T-cell (primary cell): ENCODE measurements at regions not wholly inside any gene's neighbourhood (a gene's known extent, or its start where the extent isn't known, plus 50 kb on each side); places are given as distances from the start of the nearest gene placed in this dataset.

Source experiments
- ATAC-seq, 4 experiments: fragments of 200-7000 bp in 3 of 4; fragments of 150-1000 bp in 1 of 4; cut with Tn5 transposase; replicated peaks in 1 of 4; 1 replicate in 3 of 4; 2 replicates in 1 of 4; pipeline ENCODE4 v1.10.0; 2021; ENCODE audit warnings: moderate library complexity in 3 of 4, mild to moderate bottlenecking in 2 of 4, moderate number of reproducible peaks in 1 of 4
- CTCF ChIA-PET, 2 donors: fragments of 300-600 bp; sonication (Branson Sonifier 250); formaldehyde crosslinking; loops; one replicate each; lab custom pipeline; 2022; ENCODE audit warnings: antibody characterized with exemption in 2 of 2; lab: Charles Lee
- POLR2A ChIA-PET, 2 donors: fragments of 300-600 bp; sonication (Branson Sonifier 250); formaldehyde crosslinking; loops; one replicate each; lab custom pipeline; 2022; ENCODE audit warnings: antibody characterized with exemption in 2 of 2; lab: Charles Lee
- DNase-seq, 35 experiments: peaks; one replicate each; pipeline versions ENCODE4 v3.0.0 to v3.0.0-alpha.2; 2013 to 2023
- H3K27ac ChIP-seq: one replicate; pipeline ENCODE4 v1.5.1; 2013; ENCODE audit warnings: low read length
- H3K27me3 ChIP-seq, 2 experiments: replicated peaks in 1 of 2; 1 replicate in 1 of 2; 2 replicates in 1 of 2; pipeline versions ENCODE4 v1.6.1 to v1.7.0; 2013; ENCODE audit warnings: low read length in 1 of 2, mixed read lengths in 1 of 2; ENCODE audit not compliant: control insufficient read depth in 2 of 2, insufficient read depth in 2 of 2; ENCODE audit errors: extremely low read depth in 1 of 2
- H3K36me3 ChIP-seq, 2 donors: 1 replicate in 1 of 2; 2 replicates in 1 of 2; pipeline versions ENCODE4 v1.6.1 to v1.7.0; 2013; ENCODE audit warnings: low read length in 1 of 2; ENCODE audit not compliant: control insufficient read depth in 2 of 2, insufficient read depth in 1 of 2; ENCODE audit errors: extremely low read depth in 1 of 2
- H3K4me1 ChIP-seq, 2 experiments: 1 replicate in 1 of 2; 2 replicates in 1 of 2; pipeline versions ENCODE4 v1.6.1 to v1.7.0; 2013; ENCODE audit warnings: low read length in 2 of 2, mixed read lengths in 1 of 2; ENCODE audit not compliant: insufficient read depth in 2 of 2, control insufficient read depth in 1 of 2; ENCODE audit errors: extremely low read depth in 1 of 2
- H3K4me3 ChIP-seq, 2 donors: 1 replicate in 1 of 2; 2 replicates in 1 of 2; pipeline versions ENCODE4 v1.5.1 to v1.7.0; 2013; ENCODE audit warnings: mild to moderate bottlenecking in 2 of 2, low read length in 1 of 2, moderate library complexity in 1 of 2; ENCODE audit not compliant: control insufficient read depth in 1 of 2; ENCODE audit errors: extremely low read depth in 1 of 2
- H3K9me3 ChIP-seq: 2 replicates; pipeline ENCODE4 v1.7.0; 2013
- H3K27ac Mint-ChIP-seq, 2 donors: one replicate each; pipeline ENCODE4 v1.8.0; 2020 to 2021; ENCODE audit warnings: mild to moderate bottlenecking in 2 of 2, mixed read lengths in 2 of 2
- H3K27me3 Mint-ChIP-seq, 2 donors: one replicate each; pipeline ENCODE4 v1.8.0; 2021 to 2022; ENCODE audit warnings: mixed read lengths in 2 of 2
- H3K36me3 Mint-ChIP-seq: one replicate; pipeline ENCODE4 v1.8.0; 2021; ENCODE audit warnings: mixed read lengths
- H3K4me1 Mint-ChIP-seq, 3 donors: one replicate each; pipeline ENCODE4 v1.8.0; 2020 to 2022; ENCODE audit warnings: mixed read lengths in 3 of 3, mild to moderate bottlenecking in 1 of 3
- H3K4me3 Mint-ChIP-seq, 3 donors: one replicate each; pipeline ENCODE4 v1.8.0; 2020 to 2022; ENCODE audit warnings: mild to moderate bottlenecking in 3 of 3, mixed read lengths in 3 of 3, moderate library complexity in 3 of 3
- H3K9me3 Mint-ChIP-seq, 3 donors: one replicate each; pipeline ENCODE4 v1.8.0; 2020 to 2022; ENCODE audit warnings: mixed read lengths in 3 of 3
- WGBS: methylation state at CpG from one replicate; pipeline ENCODE4 v1.1.5; 2013; ENCODE audit warnings: missing lambda C conversion rate; ENCODE audit not compliant: insufficient coverage; 5-methylcytosine and 5-hydroxymethylcytosine counted together

DNA sequence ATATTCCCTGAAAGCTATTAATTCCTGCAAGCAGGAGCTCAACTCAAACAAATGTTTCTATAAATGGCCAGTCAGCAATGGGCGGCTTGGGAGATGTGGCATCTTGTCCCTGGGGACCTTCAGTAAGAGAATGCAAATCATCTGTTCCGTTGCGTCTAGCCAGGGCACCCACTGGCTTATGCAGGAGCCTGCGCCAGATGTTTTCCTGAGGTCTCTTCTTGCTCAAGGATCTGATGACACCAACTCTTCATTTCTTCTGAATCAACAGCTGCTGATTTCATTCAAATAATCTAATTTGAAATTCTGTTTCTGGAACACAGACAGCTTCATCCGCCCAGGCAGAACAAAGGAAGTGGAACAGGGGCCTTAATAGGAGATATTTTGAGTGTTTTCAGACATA lies 70.0 kb upstream of the AJAP1 start:
- WGBS = 97% methylated on average over 4 of the region's 5 CpGs
- Mint-ChIP-seq H3K4me3 (no peak overlapping the region), H3K4me1 (no peaks in the 10 kb centered on the region), H3K9me3 (no peaks in the 10 kb centered on the region), H3K36me3 (no peaks in the 10 kb centered on the region), H3K27ac (no peak overlapping the region), H3K27me3 (peaks cover 46 to 54% of the 10 kb centered on the region in 2 donors)
- DNase-seq (no peak), ATAC-seq (no peak)
- no peaks in the 10 kb centered on the region for H3K36me3 ChIP-seq
- H3K27me3 ChIP-seq = peaks cover 0 to 28% of the 10 kb centered on the region in 2 experiments
- ChIA-PET POLR2A (no interaction called here), CTCF (no interaction called here)
- H3K9me3 ChIP-seq = no peaks in the 10 kb centered on the region
- H3K27ac ChIP-seq = no peak overlapping the region
- H3K4me3 ChIP-seq = no peak overlapping the region
- H3K4me1 ChIP-seq = no peaks in the 10 kb centered on the region

DNA sequence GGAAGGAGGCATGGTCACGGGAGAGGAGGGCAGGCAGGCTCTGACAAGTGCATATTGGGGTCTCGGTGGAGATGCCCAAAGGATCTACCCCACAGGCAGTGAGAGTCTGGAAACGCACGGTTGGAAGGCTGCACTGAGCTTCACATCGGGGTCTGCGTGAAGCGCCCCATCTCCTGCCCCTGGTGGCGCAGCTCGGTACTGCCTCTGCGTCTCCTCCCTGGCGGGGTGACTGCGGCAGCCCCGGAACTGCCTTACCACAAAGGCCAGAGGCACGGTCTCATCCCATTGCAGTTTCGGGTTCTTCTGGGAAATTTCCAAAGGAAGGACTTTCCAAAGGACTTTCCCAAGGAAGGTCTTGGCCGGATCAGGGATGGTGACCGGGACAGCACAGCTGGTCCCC lies 69.2 kb upstream of the AJAP1 start:
- H3K36me3 ChIP-seq = no peaks in the 10 kb centered on the region
- WGBS = 10% methylated on average over 14 of the region's 17 CpGs
- H3K9me3 ChIP-seq = no peaks in the 10 kb centered on the region
- no peak overlapping the region for H3K4me3 ChIP-seq
- H3K36me3 Mint-ChIP-seq = no peaks in the 10 kb centered on the region
- DNase-seq (peak in 22 of 35 experiments; percentile 6 to 39 (median 20)), ATAC-seq (peak in 1 of 4 experiments; percentile 43)
- no peaks in the 10 kb centered on the region for H3K9me3 Mint-ChIP-seq
- POLR2A ChIA-PET = no interaction called here
- no peak overlapping the region for H3K27ac Mint-ChIP-seq
- CTCF ChIA-PET = no interaction called here
- H3K27me3 Mint-ChIP-seq = peaks cover 47 to 48% of the 10 kb centered on the region in 2 donors
- H3K4me3 Mint-ChIP-seq = no peak overlapping the region
- H3K4me1 Mint-ChIP-seq = no peaks in the 10 kb centered on the region
- H3K27ac ChIP-seq = no peak overlapping the region
- no peaks in the 10 kb centered on the region for H3K4me1 ChIP-seq
- peaks cover 0 to 28% of the 10 kb centered on the region in 2 experiments for H3K27me3 ChIP-seq

DNA sequence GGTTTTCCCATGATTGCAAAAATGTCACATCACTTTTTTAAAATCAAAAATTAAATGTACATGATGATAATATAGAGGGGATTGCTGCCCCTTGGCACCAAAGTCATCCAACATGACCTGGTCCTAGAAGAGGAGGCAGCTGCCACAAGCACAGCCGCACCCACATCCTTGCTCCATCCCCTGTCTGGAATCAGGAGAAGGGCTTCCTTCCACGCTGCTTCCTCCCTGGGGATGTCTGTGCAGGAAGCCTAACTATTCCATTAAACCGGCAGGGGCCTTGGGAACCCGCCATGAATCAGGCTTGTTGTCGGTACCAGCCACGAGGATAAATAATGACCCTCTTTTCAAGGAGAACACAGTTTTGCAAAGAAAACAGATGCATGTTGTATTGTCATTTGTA lies 68.7 kb upstream of the AJAP1 start:
- Histone ChIP-seq H3K27me3 (peaks cover 0 to 28% of the 10 kb centered on the region in 2 experiments), H3K4me3 (no peak overlapping the region), H3K27ac (no peak overlapping the region), H3K36me3 (no peaks in the 10 kb centered on the region), H3K4me1 (no peaks in the 10 kb centered on the region), H3K9me3 (no peaks in the 10 kb centered on the region)
- no peak overlapping the region for H3K27ac Mint-ChIP-seq
- no peak overlapping the region for H3K4me3 Mint-ChIP-seq
- POLR2A ChIA-PET = no interaction called here
- DNase-seq = no peak
- H3K27me3 Mint-ChIP-seq = peaks cover 44 to 45% of the 10 kb centered on the region in 2 donors
- CTCF ChIA-PET = no interaction called here
- 39% methylated on average over 5 of the region's 6 CpGs for WGBS
- H3K9me3 Mint-ChIP-seq = no peaks in the 10 kb centered on the region
- no peak for ATAC-seq
- H3K36me3 Mint-ChIP-seq = no peaks in the 10 kb centered on the region
- H3K4me1 Mint-ChIP-seq = no peaks in the 10 kb centered on the region

DNA sequence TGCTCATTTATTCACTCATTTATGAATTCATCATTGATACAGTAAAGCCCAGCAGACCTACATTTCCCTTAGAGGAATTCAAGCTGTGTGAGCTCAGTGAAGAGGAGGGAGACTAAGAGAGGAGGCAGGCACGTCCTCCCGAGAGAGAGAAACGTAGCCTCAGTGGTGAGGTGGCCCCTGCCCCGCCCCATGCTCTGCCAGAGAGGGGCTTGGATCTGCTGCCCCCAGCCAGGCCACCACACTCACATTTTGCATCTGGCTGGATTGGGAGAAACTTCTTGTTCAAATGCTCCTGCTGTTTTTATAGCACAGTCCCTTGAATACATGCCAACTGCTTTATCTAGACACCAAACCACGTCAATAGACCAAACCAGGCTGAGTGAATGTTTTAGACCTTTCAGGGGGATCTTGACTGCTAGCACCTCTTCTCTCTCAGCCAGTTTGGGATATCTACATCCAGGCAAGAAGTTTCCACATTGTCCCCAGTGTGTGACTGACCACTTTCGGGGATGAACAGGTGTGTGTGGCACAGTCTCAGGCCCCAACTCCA lies 67.7 kb upstream of the AJAP1 start:
- ChIA-PET CTCF (no interaction called here), POLR2A (interaction anchor here in 1 of 2 donors (0.6 kb wide), 1 partner anchor 53 kb away, joined by 6 read pairs; no protein-coding TSS in a partner anchor)
- Mint-ChIP-seq H3K9me3 (no peaks in the 10 kb centered on the region), H3K4me3 (no peak overlapping the region), H3K4me1 (no peaks in the 10 kb centered on the region), H3K27ac (no peak overlapping the region), H3K27me3 (peaks cover 36 to 45% of the 10 kb centered on the region in 2 donors), H3K36me3 (no peaks in the 10 kb centered on the region)
- H3K4me3 ChIP-seq = no peak overlapping the region
- no peaks in the 10 kb centered on the region for H3K4me1 ChIP-seq
- WGBS = 60% methylated on average over 2 of the region's 6 CpGs
- no peaks in the 10 kb centered on the region for H3K36me3 ChIP-seq
- no peak for ATAC-seq
- no peak for DNase-seq
- H3K27ac ChIP-seq = no peak overlapping the region
- no peaks in the 10 kb centered on the region for H3K9me3 ChIP-seq
- peaks cover 0 to 28% of the 10 kb centered on the region in 2 experiments for H3K27me3 ChIP-seq

DNA sequence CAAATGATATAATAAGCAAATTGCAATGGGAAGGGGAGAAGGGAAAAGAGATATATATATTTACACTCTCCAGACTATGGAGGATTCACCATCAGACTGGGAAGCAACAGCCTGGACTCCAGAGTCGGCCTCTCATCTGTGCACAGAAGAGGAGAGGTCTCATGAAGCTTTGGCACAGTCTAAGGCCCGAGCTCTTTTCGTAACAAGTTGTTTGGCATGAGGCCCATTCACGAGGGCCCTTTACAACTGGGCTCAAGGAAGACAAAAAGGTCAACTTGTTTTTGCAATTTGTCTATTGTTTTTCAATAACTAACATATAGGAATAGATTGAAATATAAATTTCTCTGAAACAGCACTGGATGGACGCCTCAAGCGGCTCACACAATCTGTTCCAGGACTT lies 66.7 kb upstream of the AJAP1 start:
- Mint-ChIP-seq H3K27ac (no peak overlapping the region), H3K27me3 (peaks cover 36 to 45% of the 10 kb centered on the region in 2 donors), H3K36me3 (no peaks in the 10 kb centered on the region), H3K4me1 (no peaks in the 10 kb centered on the region), H3K9me3 (no peaks in the 10 kb centered on the region), H3K4me3 (no peak overlapping the region)
- Histone ChIP-seq H3K27me3 (peaks cover 0 to 26% of the 10 kb centered on the region in 2 experiments), H3K4me1 (no peaks in the 10 kb centered on the region), H3K27ac (no peak overlapping the region), H3K4me3 (no peak overlapping the region), H3K9me3 (no peaks in the 10 kb centered on the region), H3K36me3 (no peaks in the 10 kb centered on the region)
- ChIA-PET POLR2A (interaction anchor here in 1 of 2 donors (0.6 kb wide), 1 partner anchor 54 kb away, joined by 6 read pairs; no protein-coding TSS in a partner anchor), CTCF (interaction anchor here in 1 of 2 donors (0.6 kb wide), 1 partner anchor 1652 kb away, joined by 3 read pairs; no protein-coding TSS in a partner anchor)
- ATAC-seq (no peak), DNase-seq (no peak)
- 71% methylated on average over 1 of the region's 6 CpGs for WGBS

DNA sequence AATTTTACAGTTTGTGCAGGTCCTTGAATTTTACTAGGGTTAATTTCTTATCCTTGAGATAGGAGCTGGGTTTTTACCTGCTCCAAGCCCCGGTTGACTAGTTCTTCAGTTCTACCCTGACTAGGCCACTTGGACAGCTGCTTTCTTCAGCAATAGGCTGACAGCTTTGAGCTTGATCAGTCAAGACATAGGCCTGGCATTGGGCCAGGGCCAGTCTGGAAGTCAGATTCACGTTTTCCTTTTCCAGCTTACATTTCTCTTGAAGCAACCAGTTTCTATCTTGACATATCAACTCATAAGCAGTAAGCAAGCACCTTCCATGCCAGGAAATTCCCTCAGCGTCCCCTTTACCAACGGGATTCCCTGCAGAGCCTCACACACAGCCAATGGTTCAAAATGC lies 63.7 kb upstream of the AJAP1 start:
- Histone ChIP-seq H3K9me3 (no peaks in the 10 kb centered on the region), H3K4me1 (no peaks in the 10 kb centered on the region), H3K27ac (no peak overlapping the region), H3K4me3 (no peak overlapping the region), H3K36me3 (no peaks in the 10 kb centered on the region), H3K27me3 (peaks cover 0 to 19% of the 10 kb centered on the region in 2 experiments)
- no peak overlapping the region for H3K4me3 Mint-ChIP-seq
- ChIA-PET POLR2A (no interaction called here), CTCF (no interaction called here)
- 72% methylated on average over 4 of the region's 4 CpGs for WGBS
- peaks cover 16 to 23% of the 10 kb centered on the region in 2 donors for H3K27me3 Mint-ChIP-seq
- no peaks in the 10 kb centered on the region for H3K4me1 Mint-ChIP-seq
- no peaks in the 10 kb centered on the region for H3K36me3 Mint-ChIP-seq
- DNase-seq (no peak), ATAC-seq (no peak)
- H3K27ac Mint-ChIP-seq = no peak overlapping the region
- no peaks in the 10 kb centered on the region for H3K9me3 Mint-ChIP-seq
